Neutrophil (primary cell): ENCODE measurements at regions not wholly inside any gene's neighbourhood (a gene's known extent, or its start where the extent isn't known, plus 50 kb on each side); places are given as distances from the start of the nearest gene placed in this dataset.

ENCODE experiments used
- H3K27ac ChIP-seq: fragments of 200-600 bp; sonication (generic); 2 replicates; pipeline ENCODE4 v1.5.1; 2016; ENCODE audit warnings: mild to moderate bottlenecking, moderate library complexity
- H3K27me3 ChIP-seq: fragments of 200-600 bp; sonication (generic); 2 replicates; pipeline ENCODE4 v1.6.0; 2016; ENCODE audit warnings: mild to moderate bottlenecking
- H3K36me3 ChIP-seq: fragments of 200-600 bp; sonication (generic); 2 replicates; pipeline ENCODE4 v1.5.1; 2017
- H3K4me1 ChIP-seq, 2 experiments: fragments of 200-600 bp in 1 of 2; sonication (generic) in 1 of 2; 1 replicate in 1 of 2; 2 replicates in 1 of 2; pipeline versions ENCODE4 v1.5.1 to v1.6.1; 2013 to 2016; ENCODE audit warnings: low read depth in 1 of 2, low read length in 1 of 2, mild to moderate bottlenecking in 1 of 2, moderate library complexity in 1 of 2; ENCODE audit not compliant: control insufficient read depth in 1 of 2, insufficient read depth in 1 of 2
- H3K4me3 ChIP-seq, 2 experiments: fragments of 200-600 bp in 1 of 2; sonication (generic) in 1 of 2; 1 replicate in 1 of 2; 2 replicates in 1 of 2; pipeline ENCODE4 v1.5.1; 2013 to 2016; ENCODE audit warnings: low read depth in 1 of 2, low read length in 1 of 2, mild to moderate bottlenecking in 1 of 2, moderate library complexity in 1 of 2
- H3K9me3 ChIP-seq: fragments of 200-600 bp; sonication (generic); 2 replicates; pipeline ENCODE4 v1.5.1; 2016
- CTCF ChIP-seq: fragments of 200-600 bp; sonication (generic); IDR thresholded peaks from 2 replicates; pipeline ENCODE4 v1.5.1; 2016; ENCODE audit warnings: antibody characterized with exemption

DNA sequence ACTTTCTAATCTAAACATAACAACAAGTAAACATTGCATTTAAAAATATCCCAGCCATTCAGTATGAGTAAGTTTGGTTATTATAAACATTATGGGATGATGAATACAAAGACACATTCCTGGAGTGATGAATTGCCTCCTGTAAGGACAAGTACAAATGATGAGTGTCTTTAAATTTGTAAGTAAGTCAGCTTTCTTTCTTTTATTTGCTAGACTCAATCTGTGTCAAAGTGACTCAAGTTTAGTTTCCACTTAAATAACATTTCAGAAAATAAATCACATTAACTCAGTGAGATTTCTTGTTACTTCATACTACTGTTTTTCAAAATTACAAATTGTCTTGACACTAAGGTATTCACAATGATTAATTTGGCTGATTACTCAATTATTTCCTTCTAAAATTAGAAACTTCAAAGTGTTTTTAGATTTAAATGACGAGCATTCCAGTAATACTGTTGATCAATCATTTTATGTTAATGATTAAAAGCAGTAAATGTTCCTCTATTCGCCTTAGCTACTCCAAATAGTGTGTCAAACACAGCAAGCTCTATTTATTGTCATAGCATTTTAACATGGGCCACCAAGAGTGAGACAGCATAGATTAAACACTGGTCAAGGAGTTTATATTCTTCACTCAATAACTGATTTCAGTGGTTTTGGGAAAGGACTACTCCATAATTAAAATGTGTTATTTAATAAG, 658.0 kb upstream of the MDGA2 start:
- H3K27ac ChIP-seq = no peak overlapping the region
- no peaks in the 10 kb centered on the region for H3K27me3 ChIP-seq
- no peaks in the 10 kb centered on the region for H3K36me3 ChIP-seq
- no peaks in the 10 kb centered on the region for H3K4me1 ChIP-seq
- no peak overlapping the region for H3K4me3 ChIP-seq
- no peaks in the 10 kb centered on the region for H3K9me3 ChIP-seq
- no peak for TF ChIP-seq CTCF

GRCh38 chr14:48331421-48331820, 656.0 kb upstream of the MDGA2 start:
- H3K27me3 ChIP-seq = no peaks in the 10 kb centered on the region
- no peaks in the 10 kb centered on the region for H3K4me1 ChIP-seq
- no peaks in the 10 kb centered on the region for H3K9me3 ChIP-seq
- no peak overlapping the region for H3K27ac ChIP-seq
- no peak overlapping the region for H3K4me3 ChIP-seq
- H3K36me3 ChIP-seq = no peaks in the 10 kb centered on the region
- no peak for TF ChIP-seq CTCF

- Histone ChIP-seq H3K27ac (no peak overlapping the region), H3K9me3 (no peaks in the 10 kb centered on the region), H3K4me3 (no peak overlapping the region), H3K27me3 (no peaks in the 10 kb centered on the region), H3K36me3 (no peaks in the 10 kb centered on the region), H3K4me1 (no peaks in the 10 kb centered on the region)
- no peak for TF ChIP-seq CTCF
Measured at GRCh38 chr14:48325486-48325885, 650.1 kb upstream of the MDGA2 start.

DNA sequence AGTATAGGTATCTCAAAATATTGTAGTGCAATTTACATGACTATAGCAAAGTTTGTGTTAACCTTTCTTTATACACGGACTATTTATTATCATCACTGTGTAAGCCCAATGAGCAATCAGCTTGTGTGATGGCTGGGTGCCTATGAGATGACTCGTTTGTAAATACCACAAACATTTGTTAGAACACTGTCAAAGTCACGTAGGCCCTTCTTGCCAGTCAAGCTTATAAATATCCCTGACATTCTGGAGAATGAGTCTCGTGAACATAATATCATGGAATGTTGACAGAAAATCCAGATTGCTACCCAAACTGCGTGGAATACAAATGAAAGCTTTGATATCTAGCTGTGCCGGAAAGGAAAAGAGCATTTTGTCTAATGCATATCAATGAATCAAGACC, 648.3 kb upstream of the MDGA2 start:
- H3K27me3 ChIP-seq = no peaks in the 10 kb centered on the region
- no peak overlapping the region for H3K4me3 ChIP-seq
- no peaks in the 10 kb centered on the region for H3K36me3 ChIP-seq
- no peaks in the 10 kb centered on the region for H3K9me3 ChIP-seq
- TF ChIP-seq CTCF = no peak
- H3K4me1 ChIP-seq = no peaks in the 10 kb centered on the region
- H3K27ac ChIP-seq = no peak overlapping the region

GRCh38 chr14:48319823-48320222, 644.4 kb upstream of the MDGA2 start:
- no peaks in the 10 kb centered on the region for H3K9me3 ChIP-seq
- no peaks in the 10 kb centered on the region for H3K4me1 ChIP-seq
- H3K36me3 ChIP-seq = no peaks in the 10 kb centered on the region
- H3K4me3 ChIP-seq = no peak overlapping the region
- TF ChIP-seq CTCF = no peak
- H3K27me3 ChIP-seq = no peaks in the 10 kb centered on the region
- no peak overlapping the region for H3K27ac ChIP-seq
